ENCODE measurements at regions not wholly inside any gene's neighbourhood (a gene's known extent, or its start where the extent isn't known, plus 50 kb on each side); places are given as distances from the start of the nearest gene placed in this dataset.

- TF ChIP-seq CTCF (IDR thresholded peaks at IDR 0.05), result no peak
- no peak for TF ChIP-seq POLR2A (IDR thresholded peaks at IDR 0.05)
Measured at GRCh38 chr11:116066777-116067176, 562.6 kb upstream of the CADM1 start.
